ENCODE measurements at regions not wholly inside any gene's neighbourhood (a gene's known extent, or its start where the extent isn't known, plus 50 kb on each side); places are given as distances from the start of the nearest gene placed in this dataset.

GRCh38 chrX:85591536-85591935, 212.1 kb upstream of the POF1B start:
- Histone ChIP-seq H3K14ac (ENCODE audit: low read length) (no peak overlapping the region), H3K9ac (ENCODE audit: low read depth, low read length, poor library complexity) (no peak overlapping the region), H3K18ac (ENCODE audit: low read length) (no peak overlapping the region), H2BK12ac (ENCODE audit: low read length) (no peak overlapping the region), H3K23ac (ENCODE audit: low read depth, low read length, poor library complexity) (no peak overlapping the region), H2BK15ac (ENCODE audit: low read length) (no peak overlapping the region), H3K4me1 (ENCODE audit: control insufficient read depth in 2 of 2, insufficient read depth in 1 of 2, low read depth in 1 of 2, low read length in 2 of 2) (no peaks in the 10 kb centered on the region), H4K8ac (ENCODE audit: low read depth, low read length) (no peak overlapping the region), H3K36me3 (replicated peaks in 1 of 2; ENCODE audit: control insufficient read depth in 2 of 2, insufficient read depth in 2 of 2, low read length in 2 of 2) (no peaks in the 10 kb centered on the region), H2AFZ (ENCODE audit: low read length) (no peak overlapping the region), H3K9me3 (replicated peaks in 1 of 2; ENCODE audit: control insufficient read depth in 2 of 2, insufficient read depth in 1 of 2, low read depth in 1 of 2, low read length in 2 of 2) (no peaks in the 10 kb centered on the region), H3K4ac (ENCODE audit: low read length) (no peak overlapping the region), H3K4me3 (ENCODE audit: low read length in 2 of 2) (no peak overlapping the region), H4K91ac (ENCODE audit: low read depth, low read length, poor library complexity) (no peak overlapping the region), H2BK5ac (ENCODE audit: low read length) (no peak overlapping the region), H2AK5ac (ENCODE audit: low read depth, low read length) (no peak overlapping the region), H3K27ac (replicated peaks; ENCODE audit: low read length) (no peak overlapping the region), H3K4me2 (ENCODE audit: insufficient read depth, low read length, poor library complexity, severe bottlenecking) (no peak overlapping the region), H2BK120ac (ENCODE audit: low read depth, low read length) (no peak overlapping the region), H3K79me1 (ENCODE audit: low read depth, low read length) (no peaks in the 10 kb centered on the region), H3K27me3 (ENCODE audit: control insufficient read depth in 3 of 3, insufficient read depth in 3 of 3, low read depth in 1 of 3, low read length in 3 of 3) (no peaks in the 10 kb centered on the region)
- no peak for DNase-seq (ENCODE audit: low spot score)

GRCh38 chrX:85590638-85591037, 211.2 kb upstream of the POF1B start:
- no peak overlapping the region for H4K91ac ChIP-seq (ENCODE audit: low read depth, low read length, poor library complexity)
- H4K8ac ChIP-seq (ENCODE audit: low read depth, low read length), result no peak overlapping the region
- H3K27ac ChIP-seq (replicated peaks; ENCODE audit: low read length), result no peak overlapping the region
- no peak overlapping the region for H2BK12ac ChIP-seq (ENCODE audit: low read length)
- DNase-seq (ENCODE audit: low spot score), result no peak
- H2BK120ac ChIP-seq (ENCODE audit: low read depth, low read length), result no peak overlapping the region
- WGBS, 2 donors (ENCODE audit: extremely low coverage in 2 of 2, insufficient read length in 2 of 2, insufficient replicate concordance in 1 of 2), result no CpG with 5 or more reads among the region's 2 CpGs
- no peak overlapping the region for H3K4ac ChIP-seq (ENCODE audit: low read length)
- H3K23ac ChIP-seq (ENCODE audit: low read depth, low read length, poor library complexity), result no peak overlapping the region
- no peaks in the 10 kb centered on the region for H3K79me1 ChIP-seq (ENCODE audit: low read depth, low read length)
- no peaks in the 10 kb centered on the region for H3K9me3 ChIP-seq (replicated peaks in 1 of 2; ENCODE audit: control insufficient read depth in 2 of 2, insufficient read depth in 1 of 2, low read depth in 1 of 2, low read length in 2 of 2)
- H3K18ac ChIP-seq (ENCODE audit: low read length), result no peak overlapping the region
- no peak overlapping the region for H3K4me2 ChIP-seq (ENCODE audit: insufficient read depth, low read length, poor library complexity, severe bottlenecking)
- H3K14ac ChIP-seq (ENCODE audit: low read length), result no peak overlapping the region
- no peak overlapping the region for H2AFZ ChIP-seq (ENCODE audit: low read length)
- no peak overlapping the region for H2BK5ac ChIP-seq (ENCODE audit: low read length)
- no peak overlapping the region for H2BK15ac ChIP-seq (ENCODE audit: low read length)
- H3K27me3 ChIP-seq (ENCODE audit: control insufficient read depth in 3 of 3, insufficient read depth in 3 of 3, low read depth in 1 of 3, low read length in 3 of 3), result no peaks in the 10 kb centered on the region
- no peaks in the 10 kb centered on the region for H3K36me3 ChIP-seq (replicated peaks in 1 of 2; ENCODE audit: control insufficient read depth in 2 of 2, insufficient read depth in 2 of 2, low read length in 2 of 2)
- H3K9ac ChIP-seq (ENCODE audit: low read depth, low read length, poor library complexity), result no peak overlapping the region
- no peak overlapping the region for H3K4me3 ChIP-seq (ENCODE audit: low read length in 2 of 2)
- H3K4me1 ChIP-seq (ENCODE audit: control insufficient read depth in 2 of 2, insufficient read depth in 1 of 2, low read depth in 1 of 2, low read length in 2 of 2), result no peaks in the 10 kb centered on the region
- no peak overlapping the region for H2AK5ac ChIP-seq (ENCODE audit: low read depth, low read length)

GRCh38 chrX:85573801-85574200, 194.3 kb upstream of the POF1B start:
- Histone ChIP-seq H2BK15ac (ENCODE audit: low read length) (no peak overlapping the region), H3K27me3 (ENCODE audit: control insufficient read depth in 3 of 3, insufficient read depth in 3 of 3, low read depth in 1 of 3, low read length in 3 of 3) (no peaks in the 10 kb centered on the region), H3K4me2 (ENCODE audit: insufficient read depth, low read length, poor library complexity, severe bottlenecking) (no peak overlapping the region), H3K23ac (ENCODE audit: low read depth, low read length, poor library complexity) (no peak overlapping the region), H3K4me3 (ENCODE audit: low read length in 2 of 2) (no peak overlapping the region), H2AFZ (ENCODE audit: low read length) (no peak overlapping the region), H2BK12ac (ENCODE audit: low read length) (no peak overlapping the region), H3K4me1 (ENCODE audit: control insufficient read depth in 2 of 2, insufficient read depth in 1 of 2, low read depth in 1 of 2, low read length in 2 of 2) (no peaks in the 10 kb centered on the region), H3K9ac (ENCODE audit: low read depth, low read length, poor library complexity) (no peak overlapping the region), H3K36me3 (replicated peaks in 1 of 2; ENCODE audit: control insufficient read depth in 2 of 2, insufficient read depth in 2 of 2, low read length in 2 of 2) (no peaks in the 10 kb centered on the region), H3K18ac (ENCODE audit: low read length) (no peak overlapping the region), H2BK5ac (ENCODE audit: low read length) (no peak overlapping the region), H3K79me1 (ENCODE audit: low read depth, low read length) (no peaks in the 10 kb centered on the region), H3K4ac (ENCODE audit: low read length) (no peak overlapping the region), H3K9me3 (replicated peaks in 1 of 2; ENCODE audit: control insufficient read depth in 2 of 2, insufficient read depth in 1 of 2, low read depth in 1 of 2, low read length in 2 of 2) (no peaks in the 10 kb centered on the region), H3K14ac (ENCODE audit: low read length) (no peak overlapping the region), H4K91ac (ENCODE audit: low read depth, low read length, poor library complexity) (no peak overlapping the region), H2AK5ac (ENCODE audit: low read depth, low read length) (no peak overlapping the region), H3K27ac (replicated peaks; ENCODE audit: low read length) (no peak overlapping the region), H2BK120ac (ENCODE audit: low read depth, low read length) (no peak overlapping the region), H4K8ac (ENCODE audit: low read depth, low read length) (no peak overlapping the region)
- no CpG with 5 or more reads among the region's 3 CpGs for WGBS, 2 donors (ENCODE audit: extremely low coverage in 2 of 2, insufficient read length in 2 of 2, insufficient replicate concordance in 1 of 2)
- DNase-seq (ENCODE audit: low spot score), result no peak

GRCh38 chrX:85570496-85570895, 191.0 kb upstream of the POF1B start:
- H3K18ac ChIP-seq (ENCODE audit: low read length), result no peak overlapping the region
- no peaks in the 10 kb centered on the region for H3K4me1 ChIP-seq (ENCODE audit: control insufficient read depth in 2 of 2, insufficient read depth in 1 of 2, low read depth in 1 of 2, low read length in 2 of 2)
- no peak overlapping the region for H3K23ac ChIP-seq (ENCODE audit: low read depth, low read length, poor library complexity)
- no peak overlapping the region for H2BK120ac ChIP-seq (ENCODE audit: low read depth, low read length)
- H3K4me2 ChIP-seq (ENCODE audit: insufficient read depth, low read length, poor library complexity, severe bottlenecking), result no peak overlapping the region
- H2BK15ac ChIP-seq (ENCODE audit: low read length), result no peak overlapping the region
- H2BK5ac ChIP-seq (ENCODE audit: low read length), result no peak overlapping the region
- no peak overlapping the region for H2AFZ ChIP-seq (ENCODE audit: low read length)
- DNase-seq (ENCODE audit: low spot score), result no peak
- no peaks in the 10 kb centered on the region for H3K27me3 ChIP-seq (ENCODE audit: control insufficient read depth in 3 of 3, insufficient read depth in 3 of 3, low read depth in 1 of 3, low read length in 3 of 3)
- H3K14ac ChIP-seq (ENCODE audit: low read length), result no peak overlapping the region
- WGBS, 2 donors (ENCODE audit: extremely low coverage in 2 of 2, insufficient read length in 2 of 2, insufficient replicate concordance in 1 of 2), result no CpG with 5 or more reads among the region's 1 CpG
- no peak overlapping the region for H2AK5ac ChIP-seq (ENCODE audit: low read depth, low read length)
- H2BK12ac ChIP-seq (ENCODE audit: low read length), result no peak overlapping the region
- no peak overlapping the region for H4K91ac ChIP-seq (ENCODE audit: low read depth, low read length, poor library complexity)
- no peak overlapping the region for H3K9ac ChIP-seq (ENCODE audit: low read depth, low read length, poor library complexity)
- no peaks in the 10 kb centered on the region for H3K9me3 ChIP-seq (replicated peaks in 1 of 2; ENCODE audit: control insufficient read depth in 2 of 2, insufficient read depth in 1 of 2, low read depth in 1 of 2, low read length in 2 of 2)
- H3K79me1 ChIP-seq (ENCODE audit: low read depth, low read length), result no peaks in the 10 kb centered on the region
- H3K4ac ChIP-seq (ENCODE audit: low read length), result no peak overlapping the region
- no peaks in the 10 kb centered on the region for H3K36me3 ChIP-seq (replicated peaks in 1 of 2; ENCODE audit: control insufficient read depth in 2 of 2, insufficient read depth in 2 of 2, low read length in 2 of 2)
- H4K8ac ChIP-seq (ENCODE audit: low read depth, low read length), result no peak overlapping the region
- no peak overlapping the region for H3K27ac ChIP-seq (replicated peaks; ENCODE audit: low read length)
- no peak overlapping the region for H3K4me3 ChIP-seq (ENCODE audit: low read length in 2 of 2)
